GF-D8 (cell line): ENCODE measurements at regions not wholly inside any gene's neighbourhood (a gene's known extent, or its start where the extent isn't known, plus 50 kb on each side); places are given as distances from the start of the nearest gene placed in this dataset.

Experiments used
- DNase-seq: peaks from one replicate; lab custom pipeline; 2025; lab: John Stamatoyannopoulos, UW

GRCh38 chr10:131651674-131652437, 249.0 kb upstream of the PPP2R2D start:
- DNase-seq = no peak

DNA sequence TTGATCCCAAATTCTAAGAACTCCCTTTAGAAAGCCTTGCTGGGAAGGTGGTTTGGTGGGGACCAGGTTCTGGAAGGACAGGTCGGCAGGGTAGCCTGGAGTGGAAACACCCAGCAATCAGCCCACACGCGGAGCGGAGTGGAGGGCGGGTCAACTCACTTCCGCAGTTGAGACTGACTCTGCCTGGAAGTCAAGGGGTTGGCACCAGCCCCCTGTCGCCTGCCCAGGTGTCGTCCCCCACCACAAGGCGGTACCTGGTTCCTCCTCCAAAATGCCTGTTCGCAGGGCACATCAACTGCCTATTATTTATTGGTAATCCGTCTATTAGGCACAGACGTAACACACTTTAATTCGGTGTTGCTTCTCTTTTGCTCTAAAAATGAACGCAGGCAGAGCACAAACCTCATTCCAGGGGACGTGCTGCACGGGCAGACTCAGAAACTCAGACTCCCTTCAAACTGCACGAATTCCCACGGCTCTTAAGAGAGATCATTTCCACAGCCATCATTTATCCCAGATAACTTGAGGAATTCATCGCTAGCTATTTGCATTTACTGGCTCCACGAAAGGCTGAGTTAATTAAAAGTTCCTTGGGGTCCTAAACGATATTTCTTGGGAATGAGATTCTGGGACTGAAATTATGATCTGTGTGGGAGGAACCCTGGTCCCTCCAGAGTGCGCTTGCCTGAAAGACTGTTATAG, 248.2 kb upstream of the PPP2R2D start:
- DNase-seq = no peak

GRCh38 chr10:131653140-131653539, 247.7 kb upstream of the PPP2R2D start:
- no peak for DNase-seq

DNA sequence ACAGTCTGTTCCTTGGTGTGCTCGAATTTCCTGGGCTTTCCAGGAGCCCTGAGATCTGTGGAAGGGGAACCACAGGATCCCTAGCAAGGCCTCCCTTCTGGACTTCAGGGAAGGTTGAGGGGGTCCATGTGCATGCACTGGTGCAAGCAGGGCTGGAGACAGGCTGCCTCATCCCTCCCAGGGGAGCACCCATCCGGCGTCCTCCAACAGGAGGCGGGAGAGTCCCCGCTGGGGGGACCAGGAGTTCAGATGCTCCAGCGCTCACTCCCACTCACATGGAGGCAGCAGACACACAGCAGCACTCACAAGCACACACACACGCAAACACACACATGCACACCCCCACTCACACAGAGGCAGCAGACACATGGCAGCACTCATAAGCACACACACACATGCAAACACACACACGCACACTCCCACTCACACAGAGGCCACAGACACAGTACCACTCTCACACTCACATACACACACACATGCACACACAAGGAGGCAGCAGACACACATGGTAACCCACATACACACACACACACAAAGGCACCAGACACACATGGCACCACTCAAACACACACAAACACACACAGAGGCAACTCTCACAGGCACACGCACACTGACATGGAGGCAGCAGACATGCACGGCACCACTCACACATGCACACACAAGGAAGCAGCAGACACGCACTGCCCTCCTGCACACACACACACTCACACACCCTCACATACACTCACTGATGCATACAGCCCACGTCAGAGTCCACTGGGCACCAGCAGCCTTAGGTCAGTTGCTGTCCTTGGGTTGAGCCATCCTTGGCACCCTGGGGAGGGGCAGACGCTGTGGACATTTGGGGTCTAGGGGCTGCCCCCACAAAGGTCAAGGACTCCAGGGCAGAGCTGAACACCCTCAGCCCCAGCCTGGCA, 247.0 kb upstream of the PPP2R2D start:
- no peak for DNase-seq

- DNase-seq = no peak
Observed at GRCh38 chr10:131654471-131655087, 246.2 kb upstream of the PPP2R2D start.

GRCh38 chr10:131655101-131655849, 245.5 kb upstream of the PPP2R2D start:
- DNase-seq = no peak

DNA sequence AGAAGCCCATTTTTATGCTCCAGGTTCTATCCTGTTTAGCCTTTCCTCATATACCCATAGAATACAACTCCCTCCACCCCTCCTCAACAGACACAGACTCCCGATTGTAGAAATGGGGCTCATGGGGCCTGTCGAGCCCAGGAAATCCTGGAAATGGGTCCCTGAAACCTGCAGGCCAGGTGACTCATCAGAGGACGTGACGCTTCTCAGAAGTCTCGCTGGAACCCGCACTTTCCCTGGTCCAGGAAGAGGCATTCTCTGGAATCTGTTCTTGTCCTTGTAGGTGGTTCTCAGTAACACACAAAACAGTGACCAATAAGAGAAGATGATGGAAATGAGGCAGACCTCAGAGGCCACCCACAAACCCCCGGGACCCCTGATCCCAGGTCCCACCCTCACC, 244.8 kb upstream of the PPP2R2D start:
- no peak for DNase-seq

GRCh38 chr10:131656431-131656841, 244.4 kb upstream of the PPP2R2D start:
- DNase-seq = no peak

DNA sequence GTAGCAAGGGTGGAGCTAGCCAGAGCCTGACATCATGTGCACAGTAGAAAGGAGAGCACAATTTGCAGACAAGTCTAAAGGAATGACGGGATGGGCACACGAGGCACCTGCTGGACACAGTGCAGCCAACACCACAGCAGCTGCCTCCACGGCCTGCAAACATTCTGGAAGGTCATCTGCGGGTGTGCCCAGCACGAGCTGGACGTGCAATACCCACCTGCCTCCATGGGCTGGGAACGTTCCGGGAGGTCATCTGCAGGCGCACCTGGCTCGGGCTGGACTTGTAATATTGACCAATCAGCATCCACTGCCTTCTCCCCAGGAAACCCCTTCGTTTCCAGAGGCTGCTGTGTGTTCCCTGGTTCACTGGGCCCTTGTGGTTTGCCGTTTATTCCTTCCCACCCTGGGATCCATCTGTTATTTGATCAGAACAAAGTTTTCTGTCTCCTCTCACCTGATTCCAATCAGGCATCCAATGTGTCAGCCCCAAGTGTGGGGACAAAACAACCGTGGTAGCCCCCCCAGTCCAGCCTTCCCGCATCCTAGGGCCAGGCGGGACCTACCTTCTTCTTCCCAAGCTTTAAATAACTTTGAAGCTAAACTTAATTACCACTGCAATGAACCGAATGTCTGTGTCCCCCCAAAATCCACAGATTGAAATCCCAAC, 243.4 kb upstream of the PPP2R2D start:
- DNase-seq = no peak

DNA sequence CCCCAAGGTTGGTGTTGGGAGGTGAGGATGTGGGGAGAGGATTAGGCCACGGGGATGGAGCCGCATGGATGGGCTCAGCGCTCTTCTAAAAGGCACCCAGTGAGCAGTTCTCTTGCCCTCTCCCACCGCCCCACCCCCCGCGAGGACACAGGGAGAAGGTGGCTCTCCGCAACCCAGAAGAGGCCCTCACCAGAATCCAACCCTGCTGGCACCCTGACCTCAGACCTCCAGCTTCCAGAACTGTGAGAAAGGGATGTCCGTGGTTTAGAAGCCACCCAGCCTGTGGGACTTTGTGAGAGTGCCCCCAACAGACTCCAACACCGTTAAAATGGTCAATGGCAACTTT, 242.8 kb upstream of the PPP2R2D start:
- DNase-seq = no peak

GRCh38 chr10:131658476-131659110, 242.2 kb upstream of the PPP2R2D start:
- no peak for DNase-seq

DNA sequence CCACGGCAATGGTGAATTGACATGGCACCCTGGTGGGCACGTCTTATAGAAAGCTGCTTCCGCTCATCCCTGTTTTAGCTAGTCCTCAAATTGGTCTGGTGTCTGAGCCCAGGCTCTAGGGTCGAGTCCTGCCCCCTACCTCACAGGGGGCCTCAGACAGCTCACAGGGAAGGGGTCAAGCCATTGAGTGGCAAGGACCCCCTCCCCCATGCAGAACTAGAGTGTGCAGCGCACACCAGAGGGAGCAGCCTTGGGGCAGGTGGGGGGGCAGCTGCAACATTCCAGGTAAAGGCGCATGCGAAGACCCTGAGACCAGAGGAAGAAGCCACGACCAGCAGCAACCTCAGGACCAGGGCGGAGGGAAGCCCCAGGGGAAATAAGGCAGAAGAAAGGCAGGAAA, 240.4 kb upstream of the PPP2R2D start:
- DNase-seq = no peak

DNA sequence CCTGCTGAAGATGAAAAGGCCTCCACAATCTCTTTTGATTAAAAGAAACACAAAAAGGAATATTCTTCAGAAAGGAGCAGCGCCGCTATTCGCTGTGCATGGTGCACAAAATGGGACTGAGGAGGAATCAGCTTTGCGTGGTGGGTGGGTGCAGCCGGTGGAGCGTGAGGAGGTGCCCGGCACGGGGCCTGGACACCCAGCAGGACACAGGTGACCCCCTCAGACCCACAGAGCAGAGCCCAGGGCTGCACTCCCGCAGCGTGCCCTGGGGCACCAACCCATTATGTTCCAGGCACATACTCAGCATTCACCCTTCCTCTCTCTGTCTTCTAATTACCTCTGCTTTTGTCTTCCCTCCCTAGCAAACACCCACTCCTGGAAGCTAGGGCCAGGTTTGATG, 238.0 kb upstream of the PPP2R2D start:
- no peak for DNase-seq

- DNase-seq = no peak
Observed at GRCh38 chr10:131663351-131663750, 237.5 kb upstream of the PPP2R2D start.

GRCh38 chr10:131666091-131666490, 234.7 kb upstream of the PPP2R2D start:
- no peak for DNase-seq

GRCh38 chr10:131667047-131667446, 233.8 kb upstream of the PPP2R2D start:
- DNase-seq = no peak

DNA sequence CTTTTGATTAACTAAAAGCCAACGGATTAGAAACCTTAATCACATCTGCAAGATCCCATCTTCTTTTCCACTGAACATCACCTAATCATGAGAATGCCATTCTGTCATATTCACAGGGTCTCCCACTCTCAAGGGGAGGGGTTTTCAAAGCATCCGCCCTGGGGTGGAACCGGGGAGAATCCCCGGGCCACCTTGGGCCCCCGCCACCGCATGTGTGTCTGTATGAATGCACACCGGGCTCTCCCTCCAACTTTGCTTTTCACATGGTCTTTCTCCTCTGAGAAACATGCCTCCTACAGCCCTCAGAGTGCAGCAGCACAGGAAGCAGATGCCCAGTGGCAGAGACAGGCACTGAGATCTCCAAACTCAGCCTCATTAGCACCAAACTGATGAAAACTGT, 233.2 kb upstream of the PPP2R2D start:
- no peak for DNase-seq

DNA sequence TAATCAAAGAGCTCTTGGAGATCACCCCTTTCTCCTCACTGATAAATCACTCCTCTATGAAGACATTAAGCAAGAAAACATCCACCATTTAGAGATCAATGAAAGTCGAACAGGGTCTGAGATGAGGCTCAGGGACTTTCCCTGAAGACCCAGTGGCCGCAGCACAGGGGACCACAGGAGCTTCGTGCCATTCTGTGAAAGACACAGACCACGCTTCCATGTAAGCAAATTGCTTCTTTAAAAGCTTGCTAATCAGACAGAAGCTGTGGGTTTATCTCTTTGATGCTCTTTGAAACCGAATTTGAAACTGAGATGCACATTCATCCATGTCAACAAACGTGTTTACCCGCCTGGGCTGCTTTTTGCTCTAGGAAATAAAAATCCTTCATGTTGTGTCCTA, 231.9 kb upstream of the PPP2R2D start:
- no peak for DNase-seq

DNA sequence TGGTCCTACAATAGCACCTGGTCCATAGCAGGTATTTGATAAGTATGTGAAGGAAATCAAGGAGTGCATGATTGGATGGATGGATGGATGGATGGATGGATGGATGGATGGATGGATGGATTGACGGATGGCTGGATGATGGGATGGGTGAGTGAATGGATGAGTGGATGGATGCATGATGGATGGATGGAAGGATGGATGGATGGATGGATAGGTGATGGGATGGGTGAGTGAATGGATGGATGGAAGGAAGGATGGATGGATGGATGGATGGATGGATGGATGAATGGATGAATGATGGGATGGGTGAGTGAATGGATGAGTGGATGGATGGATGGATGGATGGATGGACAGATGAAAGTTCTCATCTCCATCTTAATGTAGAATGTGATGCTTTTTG, 231.0 kb upstream of the PPP2R2D start:
- DNase-seq = no peak

DNA sequence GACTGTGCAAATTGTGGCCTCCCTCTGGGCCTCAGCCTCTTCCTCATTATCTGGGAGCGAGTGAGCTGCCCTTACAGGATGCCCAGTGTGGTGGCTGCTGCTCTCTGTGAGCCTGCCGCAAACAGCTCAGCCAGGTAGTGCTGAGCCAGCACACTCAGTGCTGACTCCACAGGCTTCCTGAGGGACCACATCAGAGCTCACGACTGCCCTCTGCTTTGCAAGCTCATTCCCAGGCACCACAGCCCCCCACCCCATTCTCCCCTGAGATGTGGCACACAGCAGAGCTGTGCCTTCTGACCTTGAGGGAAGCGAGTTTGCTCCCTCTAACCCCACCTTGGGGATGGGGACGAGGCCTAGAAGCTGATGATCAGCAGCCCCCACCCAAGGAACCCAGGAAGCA, 230.5 kb upstream of the PPP2R2D start:
- DNase-seq = no peak

DNA sequence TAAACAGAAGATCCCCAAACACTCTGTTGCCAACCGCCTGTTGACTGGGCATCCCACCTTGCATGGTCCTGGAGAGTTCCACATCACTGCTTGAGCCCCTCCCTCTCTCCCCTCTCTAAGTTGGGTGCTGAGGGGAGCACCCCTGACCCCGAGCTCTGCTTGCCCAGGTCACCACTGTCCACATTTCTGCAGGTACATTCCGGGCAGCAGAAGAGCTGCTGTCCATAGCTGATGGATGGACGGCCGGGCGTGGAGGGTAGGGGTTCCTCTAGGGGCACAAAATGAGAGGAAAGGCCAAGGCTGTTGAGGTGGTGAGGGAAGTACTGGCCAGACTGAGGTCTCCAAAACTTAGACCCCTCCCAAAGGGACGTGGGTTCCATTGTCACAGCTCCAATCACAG, 227.4 kb upstream of the PPP2R2D start:
- DNase-seq = no peak
